ENCODE measurements at regions not wholly inside any gene's neighbourhood (a gene's known extent, or its start where the extent isn't known, plus 50 kb on each side); places are given as distances from the start of the nearest gene placed in this dataset.

- Histone ChIP-seq H3K4me3 (ENCODE audit: low read depth, low read length) (no peak overlapping the region), H3K4me1 (ENCODE audit: control insufficient read depth, insufficient read depth, low read length) (no peaks in the 10 kb centered on the region), H3K27ac (ENCODE audit: low read depth, low read length) (no peak overlapping the region), H3K36me3 (ENCODE audit: control insufficient read depth, insufficient read depth, low read length) (no peaks in the 10 kb centered on the region), H3K27me3 (ENCODE audit: control insufficient read depth, insufficient read depth, low read length) (no peaks in the 10 kb centered on the region), H3K9ac (ENCODE audit: low read length) (no peak overlapping the region), H3K9me3 (ENCODE audit: control insufficient read depth, insufficient read depth, low read depth, low read length) (peaks cover 29% of the 10 kb centered on the region)
Measured at GRCh38 chrX:56057325-56057724, 174.8 kb upstream of the KLF8 start.

DNA sequence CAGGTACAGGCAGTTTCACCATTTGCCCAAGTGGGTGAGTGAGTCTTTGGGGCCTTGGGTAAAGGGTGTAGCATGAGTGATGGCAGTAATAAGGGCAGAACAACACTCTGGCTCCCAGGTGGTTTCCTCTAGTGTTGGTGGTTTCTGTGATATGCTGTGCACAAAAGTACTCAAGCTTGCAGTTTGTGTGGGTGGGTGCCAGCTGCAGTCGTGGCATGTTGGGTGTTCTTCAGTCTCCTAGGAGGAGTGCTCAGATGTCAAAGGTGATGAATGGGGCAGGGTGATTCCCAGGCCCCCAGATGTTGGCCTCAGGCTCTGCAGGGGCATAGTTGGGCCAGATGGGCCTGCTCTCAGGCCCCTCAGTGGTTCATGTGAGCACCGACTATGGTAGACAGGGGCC, 166.1 kb upstream of the KLF8 start:
- Histone ChIP-seq H3K27me3 (ENCODE audit: control insufficient read depth, insufficient read depth, low read length) (no peaks in the 10 kb centered on the region), H3K27ac (ENCODE audit: low read depth, low read length) (no peak overlapping the region), H3K4me3 (ENCODE audit: low read depth, low read length) (no peak overlapping the region), H3K9me3 (ENCODE audit: control insufficient read depth, insufficient read depth, low read depth, low read length) (peaks cover 35% of the 10 kb centered on the region), H3K4me1 (ENCODE audit: control insufficient read depth, insufficient read depth, low read length) (no peaks in the 10 kb centered on the region), H3K36me3 (ENCODE audit: control insufficient read depth, insufficient read depth, low read length) (no peaks in the 10 kb centered on the region), H3K9ac (ENCODE audit: low read length) (no peak overlapping the region)

DNA sequence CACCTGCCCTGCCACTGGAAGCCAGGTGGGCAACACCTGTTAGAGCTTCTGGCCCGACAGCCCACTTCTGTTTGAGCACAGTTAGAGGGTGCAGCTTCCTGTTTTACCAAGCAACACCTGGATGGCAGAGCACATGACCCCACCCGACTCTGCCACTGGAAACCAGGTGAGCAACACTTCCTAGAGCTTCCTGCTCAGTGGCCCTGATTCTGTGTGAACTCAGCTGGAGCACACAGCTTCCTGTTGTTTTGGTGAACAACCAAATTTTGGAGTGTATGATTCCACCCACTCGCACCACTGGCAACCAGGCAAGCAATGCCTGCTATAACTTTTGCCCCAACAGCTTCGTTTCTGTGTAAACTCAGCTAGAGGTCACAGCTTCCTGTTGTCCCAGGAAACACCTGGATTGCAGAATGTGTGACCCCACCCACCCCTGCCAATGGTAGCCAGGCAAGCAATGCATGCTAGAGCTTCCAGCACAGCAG, 163.8 kb upstream of the KLF8 start:
- Histone ChIP-seq H3K27me3 (ENCODE audit: control insufficient read depth, insufficient read depth, low read length) (no peaks in the 10 kb centered on the region), H3K36me3 (ENCODE audit: control insufficient read depth, insufficient read depth, low read length) (no peaks in the 10 kb centered on the region), H3K27ac (ENCODE audit: low read depth, low read length) (no peak overlapping the region), H3K4me1 (ENCODE audit: control insufficient read depth, insufficient read depth, low read length) (no peaks in the 10 kb centered on the region), H3K4me3 (ENCODE audit: low read depth, low read length) (no peak overlapping the region), H3K9me3 (ENCODE audit: control insufficient read depth, insufficient read depth, low read depth, low read length) (peaks cover 31% of the 10 kb centered on the region), H3K9ac (ENCODE audit: low read length) (no peak overlapping the region)

DNA sequence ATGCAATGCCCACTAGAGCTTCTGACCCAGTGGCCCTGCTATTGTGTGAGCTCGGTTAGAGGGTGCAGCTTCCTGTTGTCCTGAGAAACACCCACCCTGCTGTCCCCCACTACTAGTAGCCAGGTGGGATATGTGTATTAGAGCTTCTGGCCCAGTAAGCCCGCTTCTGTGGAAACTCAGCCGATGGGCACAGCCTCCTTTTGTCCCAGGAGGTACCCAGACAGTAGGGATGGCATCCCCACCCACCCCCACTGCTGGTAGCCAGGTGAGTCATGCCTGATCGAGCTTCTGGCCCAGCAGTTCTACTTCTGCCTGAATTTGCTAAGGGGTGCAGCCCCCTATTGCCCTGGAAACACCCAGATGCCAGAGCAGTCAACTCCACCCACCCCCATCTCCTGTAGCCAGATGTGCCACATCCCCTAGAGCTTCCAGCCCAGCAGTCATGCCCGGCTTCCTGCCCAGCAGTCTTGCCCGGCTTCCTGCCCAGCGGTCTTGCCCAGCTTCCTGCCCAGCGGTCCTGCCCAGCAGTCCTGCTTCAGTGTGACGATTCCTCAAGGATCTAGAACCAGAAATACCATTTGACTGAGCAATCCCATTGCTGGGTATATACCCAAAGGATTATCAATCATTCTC, 162.7 kb upstream of the KLF8 start:
- Histone ChIP-seq H3K36me3 (ENCODE audit: control insufficient read depth, insufficient read depth, low read length) (no peaks in the 10 kb centered on the region), H3K4me3 (ENCODE audit: low read depth, low read length) (no peak overlapping the region), H3K9me3 (ENCODE audit: control insufficient read depth, insufficient read depth, low read depth, low read length) (peaks cover 26% of the 10 kb centered on the region; the same call in 1 of the 2 replicates), H3K9ac (ENCODE audit: low read length) (no peak overlapping the region), H3K27me3 (ENCODE audit: control insufficient read depth, insufficient read depth, low read length) (no peaks in the 10 kb centered on the region), H3K4me1 (ENCODE audit: control insufficient read depth, insufficient read depth, low read length) (no peaks in the 10 kb centered on the region), H3K27ac (ENCODE audit: low read depth, low read length) (no peak overlapping the region)

DNA sequence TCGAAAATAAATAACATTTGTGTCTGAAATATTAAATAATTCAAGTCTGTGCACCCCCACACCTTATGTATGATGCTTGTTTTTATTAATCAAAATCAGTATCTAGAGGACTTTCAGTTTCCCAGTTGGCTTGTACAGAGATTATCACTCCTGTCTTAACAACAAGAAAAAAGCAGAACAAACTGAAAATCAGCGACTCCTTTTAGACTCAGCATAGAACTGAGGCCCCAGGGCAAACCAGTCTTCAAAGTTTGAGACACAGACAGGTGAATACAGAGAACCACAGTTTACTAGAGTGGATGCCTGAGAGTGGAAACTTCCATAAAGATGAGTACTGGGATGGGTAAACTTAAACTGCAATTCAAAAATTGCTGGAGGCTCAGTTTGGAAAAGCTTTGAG, 142.8 kb upstream of the KLF8 start:
- Histone ChIP-seq H3K27me3 (ENCODE audit: control insufficient read depth, insufficient read depth, low read length) (no peaks in the 10 kb centered on the region), H3K9me3 (ENCODE audit: control insufficient read depth, insufficient read depth, low read depth, low read length) (peaks cover 8% of the 10 kb centered on the region; the same call in 1 of the 2 replicates), H3K4me1 (ENCODE audit: control insufficient read depth, insufficient read depth, low read length) (no peaks in the 10 kb centered on the region), H3K4me3 (ENCODE audit: low read depth, low read length) (no peak overlapping the region), H3K36me3 (ENCODE audit: control insufficient read depth, insufficient read depth, low read length) (no peaks in the 10 kb centered on the region), H3K27ac (ENCODE audit: low read depth, low read length) (no peak overlapping the region), H3K9ac (ENCODE audit: low read length) (no peak overlapping the region)

- no peaks in the 10 kb centered on the region for H3K4me1 ChIP-seq (ENCODE audit: control insufficient read depth, insufficient read depth, low read length)
- no peak overlapping the region for H3K9ac ChIP-seq (ENCODE audit: low read length)
- no peaks in the 10 kb centered on the region for H3K36me3 ChIP-seq (ENCODE audit: control insufficient read depth, insufficient read depth, low read length)
- H3K9me3 ChIP-seq (ENCODE audit: control insufficient read depth, insufficient read depth, low read depth, low read length) = no peaks in the 10 kb centered on the region; the same call in 1 of the 2 replicates
- no peak overlapping the region for H3K27ac ChIP-seq (ENCODE audit: low read depth, low read length)
- no peak overlapping the region for H3K4me3 ChIP-seq (ENCODE audit: low read depth, low read length)
- no peaks in the 10 kb centered on the region for H3K27me3 ChIP-seq (ENCODE audit: control insufficient read depth, insufficient read depth, low read length)
Measured at GRCh38 chrX:56099271-56099670, 132.9 kb upstream of the KLF8 start.

- Histone ChIP-seq H3K4me1 (ENCODE audit: control insufficient read depth, insufficient read depth, low read length) (no peaks in the 10 kb centered on the region), H3K36me3 (ENCODE audit: control insufficient read depth, insufficient read depth, low read length) (no peaks in the 10 kb centered on the region), H3K4me3 (ENCODE audit: low read depth, low read length) (no peak overlapping the region), H3K9me3 (ENCODE audit: control insufficient read depth, insufficient read depth, low read depth, low read length) (peaks cover 2% of the 10 kb centered on the region; the same call in 1 of the 2 replicates), H3K27ac (ENCODE audit: low read depth, low read length) (no peak overlapping the region), H3K27me3 (ENCODE audit: control insufficient read depth, insufficient read depth, low read length) (no peaks in the 10 kb centered on the region), H3K9ac (ENCODE audit: low read length) (no peak overlapping the region)
Measured at GRCh38 chrX:56107320-56107719, 124.8 kb upstream of the KLF8 start.

DNA sequence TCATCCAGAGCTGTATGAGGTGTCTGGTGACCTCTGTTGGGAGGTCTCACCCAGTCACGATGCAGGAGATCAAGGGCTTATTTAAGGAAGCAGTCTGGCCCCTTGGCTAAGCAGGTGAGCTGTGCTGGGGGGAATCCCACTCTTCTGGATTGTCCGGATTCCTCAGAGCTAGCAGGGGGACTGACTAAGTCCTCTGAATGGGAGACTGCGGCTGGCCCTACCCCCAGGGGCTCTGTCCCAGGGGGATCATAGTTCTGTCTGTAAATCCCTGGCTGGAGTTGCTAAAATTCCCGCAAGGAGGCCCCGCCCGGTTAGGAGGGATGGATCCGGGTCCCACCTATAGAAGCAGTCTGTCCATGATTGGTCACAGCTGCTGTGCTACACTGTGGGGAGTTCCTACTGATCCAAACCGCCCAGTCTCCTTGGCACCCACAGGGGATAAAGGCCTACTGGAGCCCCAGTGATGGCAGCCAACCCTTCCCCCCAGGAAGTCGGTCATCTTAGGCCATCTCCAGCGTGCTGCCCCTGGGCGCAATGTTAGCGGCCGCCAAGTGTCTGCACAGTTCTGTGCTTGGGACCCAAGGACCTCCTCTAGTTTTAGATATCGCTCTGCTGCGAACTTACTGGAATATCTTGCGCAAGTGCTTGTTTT, 118.2 kb upstream of the KLF8 start:
- Histone ChIP-seq H3K4me1 (ENCODE audit: control insufficient read depth, insufficient read depth, low read length) (no peaks in the 10 kb centered on the region; the same call in 1 of the 2 replicates), H3K9me3 (ENCODE audit: control insufficient read depth, insufficient read depth, low read depth, low read length) (peaks cover 2% of the 10 kb centered on the region; the same call in 1 of the 2 replicates), H3K36me3 (ENCODE audit: control insufficient read depth, insufficient read depth, low read length) (no peaks in the 10 kb centered on the region), H3K27me3 (ENCODE audit: control insufficient read depth, insufficient read depth, low read length) (no peaks in the 10 kb centered on the region), H3K27ac (ENCODE audit: low read depth, low read length) (no peak overlapping the region; the same call in 1 of the 2 replicates), H3K9ac (ENCODE audit: low read length) (no peak overlapping the region), H3K4me3 (ENCODE audit: low read depth, low read length) (peak overlapping the region; percentile 14; the same call in 1 of the 2 replicates)

DNA sequence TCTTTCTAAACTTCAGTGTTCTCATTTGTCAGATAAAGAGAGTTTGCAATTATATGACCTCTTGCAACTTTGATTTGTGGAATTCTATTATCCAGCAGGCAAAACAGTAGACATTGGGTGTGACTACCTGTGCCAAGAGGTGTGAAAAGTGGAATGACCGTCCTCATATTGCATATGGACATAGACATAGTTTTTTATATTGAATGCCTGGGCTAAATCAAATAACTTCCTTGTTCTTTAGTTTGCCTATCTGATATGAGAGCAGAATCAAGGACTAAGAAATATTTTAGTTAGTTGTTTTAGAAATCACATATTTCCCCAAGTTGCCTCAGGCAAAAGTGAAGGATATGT, 117.7 kb upstream of the KLF8 start:
- Histone ChIP-seq H3K9ac (ENCODE audit: low read length) (no peak overlapping the region), H3K27me3 (ENCODE audit: control insufficient read depth, insufficient read depth, low read length) (no peaks in the 10 kb centered on the region), H3K4me3 (ENCODE audit: low read depth, low read length) (no peak overlapping the region), H3K9me3 (ENCODE audit: control insufficient read depth, insufficient read depth, low read depth, low read length) (peaks cover 2% of the 10 kb centered on the region; the same call in 1 of the 2 replicates), H3K36me3 (ENCODE audit: control insufficient read depth, insufficient read depth, low read length) (no peaks in the 10 kb centered on the region), H3K27ac (ENCODE audit: low read depth, low read length) (no peak overlapping the region; the same call in 1 of the 2 replicates), H3K4me1 (ENCODE audit: control insufficient read depth, insufficient read depth, low read length) (no peaks in the 10 kb centered on the region; the same call in 1 of the 2 replicates)

- no peak overlapping the region for H3K9ac ChIP-seq (ENCODE audit: low read length)
- H3K4me3 ChIP-seq (ENCODE audit: low read depth, low read length) = no peak overlapping the region
- H3K36me3 ChIP-seq (ENCODE audit: control insufficient read depth, insufficient read depth, low read length) = no peaks in the 10 kb centered on the region
- H3K9me3 ChIP-seq (ENCODE audit: control insufficient read depth, insufficient read depth, low read depth, low read length) = peaks cover 11% of the 10 kb centered on the region; the same call in 1 of the 2 replicates
- H3K4me1 ChIP-seq (ENCODE audit: control insufficient read depth, insufficient read depth, low read length) = no peaks in the 10 kb centered on the region
- H3K27me3 ChIP-seq (ENCODE audit: control insufficient read depth, insufficient read depth, low read length) = no peaks in the 10 kb centered on the region
- H3K27ac ChIP-seq (ENCODE audit: low read depth, low read length) = no peak overlapping the region
Measured at GRCh38 chrX:56120242-56120641, 111.9 kb upstream of the KLF8 start.

GRCh38 chrX:56125946-56126345, 106.2 kb upstream of the KLF8 start:
- Histone ChIP-seq H3K4me1 (ENCODE audit: control insufficient read depth, insufficient read depth, low read length) (no peaks in the 10 kb centered on the region), H3K9me3 (ENCODE audit: control insufficient read depth, insufficient read depth, low read depth, low read length) (peaks cover 14% of the 10 kb centered on the region; the same call in 1 of the 2 replicates), H3K27me3 (ENCODE audit: control insufficient read depth, insufficient read depth, low read length) (no peaks in the 10 kb centered on the region), H3K4me3 (ENCODE audit: low read depth, low read length) (no peak overlapping the region), H3K9ac (ENCODE audit: low read length) (no peak overlapping the region), H3K27ac (ENCODE audit: low read depth, low read length) (no peak overlapping the region), H3K36me3 (ENCODE audit: control insufficient read depth, insufficient read depth, low read length) (no peaks in the 10 kb centered on the region)
